ENCODE measurements at regions not wholly inside any gene's neighbourhood (a gene's known extent, or its start where the extent isn't known, plus 50 kb on each side); places are given as distances from the start of the nearest gene placed in this dataset.

DNA sequence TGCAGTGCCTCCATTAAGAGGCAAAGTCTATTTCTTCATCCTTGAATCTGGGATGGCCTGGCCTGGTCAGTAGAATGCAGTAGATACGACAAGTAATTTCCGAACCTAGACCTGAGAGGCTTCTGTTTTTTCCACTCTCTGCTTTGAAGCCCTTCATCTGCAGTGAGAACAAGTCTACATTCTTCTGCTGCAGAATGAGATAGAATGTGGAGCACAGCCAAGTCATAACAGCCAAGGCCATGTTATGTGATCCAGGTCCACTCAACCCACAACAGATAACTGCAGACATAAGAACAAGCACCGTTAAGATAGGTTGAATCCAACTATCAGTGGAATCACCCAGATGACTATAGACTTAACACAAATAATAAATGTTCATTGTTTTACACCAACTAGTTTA is 1297.7 kb downstream of the C4orf33 start:
- TF ChIP-seq, protein P1, sequence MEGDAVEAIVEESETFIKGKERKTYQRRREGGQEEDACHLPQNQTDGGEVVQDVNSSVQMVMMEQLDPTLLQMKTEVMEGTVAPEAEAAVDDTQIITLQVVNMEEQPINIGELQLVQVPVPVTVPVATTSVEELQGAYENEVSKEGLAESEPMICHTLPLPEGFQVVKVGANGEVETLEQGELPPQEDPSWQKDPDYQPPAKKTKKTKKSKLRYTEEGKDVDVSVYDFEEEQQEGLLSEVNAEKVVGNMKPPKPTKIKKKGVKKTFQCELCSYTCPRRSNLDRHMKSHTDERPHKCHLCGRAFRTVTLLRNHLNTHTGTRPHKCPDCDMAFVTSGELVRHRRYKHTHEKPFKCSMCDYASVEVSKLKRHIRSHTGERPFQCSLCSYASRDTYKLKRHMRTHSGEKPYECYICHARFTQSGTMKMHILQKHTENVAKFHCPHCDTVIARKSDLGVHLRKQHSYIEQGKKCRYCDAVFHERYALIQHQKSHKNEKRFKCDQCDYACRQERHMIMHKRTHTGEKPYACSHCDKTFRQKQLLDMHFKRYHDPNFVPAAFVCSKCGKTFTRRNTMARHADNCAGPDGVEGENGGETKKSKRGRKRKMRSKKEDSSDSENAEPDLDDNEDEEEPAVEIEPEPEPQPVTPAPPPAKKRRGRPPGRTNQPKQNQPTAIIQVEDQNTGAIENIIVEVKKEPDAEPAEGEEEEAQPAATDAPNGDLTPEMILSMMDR (conservative IDR thresholded peaks at IDR 0.05; ENCODE audit: low read depth, low read length), result no peak
- TF ChIP-seq RFX5 (IDR thresholded peaks at IDR 0.05; ENCODE audit: low read depth, low read length) (no peak), POLR2A (IDR thresholded peaks at IDR 0.05; ENCODE audit: low read depth, low read length) (no peak)

Measured in IMR-90 (cell line).